HepG2 (cell line): ENCODE measurements at regions not wholly inside any gene's neighbourhood (a gene's known extent, or its start where the extent isn't known, plus 50 kb on each side); places are given as distances from the start of the nearest gene placed in this dataset.
A peak's percentile ranks its signal among the peaks of the same experiment; 100 is the strongest.

ENCODE experiments used
- MAFG ChIP-seq: sonication (generic); formaldehyde crosslinking; IDR thresholded peaks from 2 replicates; pipeline ENCODE4 v1.5.1; 2020; ENCODE audit warnings: mild to moderate bottlenecking, missing genetic modification reagents
- MLXIP ChIP-seq: sonication (generic); formaldehyde crosslinking; IDR thresholded peaks from 2 replicates; pipeline ENCODE4 v1.9.0; 2021; ENCODE audit warnings: missing genetic modification reagents, borderline replicate concordance
- ZNF556 ChIP-seq: sonication (generic); formaldehyde crosslinking; IDR thresholded peaks from 2 replicates; pipeline ENCODE4 v1.4.0; 2020; ENCODE audit warnings: mild to moderate bottlenecking, missing genetic modification reagents, borderline replicate concordance
- ZNF629 ChIP-seq: sonication (generic); formaldehyde crosslinking; conservative IDR thresholded peaks from 2 replicates; pipeline ENCODE4 v1.5.0; 2020; ENCODE audit warnings: missing genetic modification reagents
- TF ChIP-seq, protein P1 (sequence below): sonication (generic); formaldehyde crosslinking; IDR thresholded peaks from 2 replicates; pipeline ENCODE4 v1.9.0; 2022; ENCODE audit warnings: low read depth, missing genetic modification reagents
- TF ChIP-seq, protein P2 (sequence below): sonication (generic); formaldehyde crosslinking; IDR thresholded peaks from 2 replicates; pipeline ENCODE4 v1.8.0; 2022; ENCODE audit warnings: missing genetic modification reagents, mild to moderate bottlenecking, moderate library complexity, borderline replicate concordance

GRCh38 chr20:50250679-50251382 is 60.2 kb downstream of the CEBPB start (continued):
- 0 out of 2 replicates have a peak, but pooled peaks have one; percentile 23 for TF ChIP-seq ZNF556 (CRISPR knock-in tag)
- no peak for TF ChIP-seq MAFG (CRISPR knock-in tag)
- TF ChIP-seq ZNF629 (CRISPR knock-in tag) = peak; percentile 97
- TF ChIP-seq, protein P1, sequence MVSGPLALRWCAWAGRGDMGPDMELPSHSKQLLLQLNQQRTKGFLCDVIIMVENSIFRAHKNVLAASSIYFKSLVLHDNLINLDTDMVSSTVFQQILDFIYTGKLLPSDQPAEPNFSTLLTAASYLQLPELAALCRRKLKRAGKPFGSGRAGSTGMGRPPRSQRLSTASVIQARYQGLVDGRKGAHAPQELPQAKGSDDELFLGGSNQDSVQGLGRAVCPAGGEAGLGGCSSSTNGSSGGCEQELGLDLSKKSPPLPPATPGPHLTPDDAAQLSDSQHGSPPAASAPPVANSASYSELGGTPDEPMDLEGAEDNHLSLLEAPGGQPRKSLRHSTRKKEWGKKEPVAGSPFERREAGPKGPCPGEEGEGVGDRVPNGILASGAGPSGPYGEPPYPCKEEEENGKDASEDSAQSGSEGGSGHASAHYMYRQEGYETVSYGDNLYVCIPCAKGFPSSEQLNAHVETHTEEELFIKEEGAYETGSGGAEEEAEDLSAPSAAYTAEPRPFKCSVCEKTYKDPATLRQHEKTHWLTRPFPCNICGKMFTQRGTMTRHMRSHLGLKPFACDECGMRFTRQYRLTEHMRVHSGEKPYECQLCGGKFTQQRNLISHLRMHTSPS = peak; percentile 73
- no peak for TF ChIP-seq MLXIP (CRISPR knock-in tag)
- TF ChIP-seq, protein P2, sequence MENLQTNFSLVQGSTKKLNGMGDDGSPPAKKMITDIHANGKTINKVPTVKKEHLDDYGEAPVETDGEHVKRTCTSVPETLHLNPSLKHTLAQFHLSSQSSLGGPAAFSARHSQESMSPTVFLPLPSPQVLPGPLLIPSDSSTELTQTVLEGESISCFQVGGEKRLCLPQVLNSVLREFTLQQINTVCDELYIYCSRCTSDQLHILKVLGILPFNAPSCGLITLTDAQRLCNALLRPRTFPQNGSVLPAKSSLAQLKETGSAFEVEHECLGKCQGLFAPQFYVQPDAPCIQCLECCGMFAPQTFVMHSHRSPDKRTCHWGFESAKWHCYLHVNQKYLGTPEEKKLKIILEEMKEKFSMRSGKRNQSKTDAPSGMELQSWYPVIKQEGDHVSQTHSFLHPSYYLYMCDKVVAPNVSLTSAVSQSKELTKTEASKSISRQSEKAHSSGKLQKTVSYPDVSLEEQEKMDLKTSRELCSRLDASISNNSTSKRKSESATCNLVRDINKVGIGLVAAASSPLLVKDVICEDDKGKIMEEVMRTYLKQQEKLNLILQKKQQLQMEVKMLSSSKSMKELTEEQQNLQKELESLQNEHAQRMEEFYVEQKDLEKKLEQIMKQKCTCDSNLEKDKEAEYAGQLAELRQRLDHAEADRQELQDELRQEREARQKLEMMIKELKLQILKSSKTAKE (CRISPR knock-in tag) = 0 out of 2 replicates have a peak, but pooled peaks have one; percentile 30
